Common myeloid progenitor, CD34-positive (primary cell): ENCODE measurements at regions not wholly inside any gene's neighbourhood (a gene's known extent, or its start where the extent isn't known, plus 50 kb on each side); places are given as distances from the start of the nearest gene placed in this dataset.
A peak's percentile ranks its signal among the peaks of the same experiment; 100 is the strongest.

Experiments
- CTCF ChIA-PET: fragments of 350-600 bp; sonication (Branson Sonifier 250); formaldehyde crosslinking; loops from one replicate; lab custom pipeline; 2021; ENCODE audit warnings: antibody characterized with exemption; lab: Charles Lee
- POLR2A ChIA-PET: fragments of 350-600 bp; sonication (Branson Sonifier 250); formaldehyde crosslinking; loops from one replicate; lab custom pipeline; 2021; ENCODE audit warnings: antibody characterized with exemption; lab: Charles Lee
- DNase-seq, 3 donors: peaks; one replicate each; pipeline versions ENCODE4 v3.0.0 to v3.0.0-alpha.2; 2013
- H3K27ac ChIP-seq, 2 experiments: 1 replicate in 1 of 2; 2 replicates in 1 of 2; pipeline ENCODE4 v1.7.0; 2013; ENCODE audit warnings: inconsistent platforms in 2 of 2, low read length in 2 of 2, mild to moderate bottlenecking in 2 of 2, low read depth in 1 of 2, moderate library complexity in 1 of 2; ENCODE audit not compliant: severe bottlenecking in 2 of 2, insufficient read depth in 1 of 2, poor library complexity in 1 of 2
- H3K27me3 ChIP-seq, 5 experiments: replicated peaks in 2 of 5; 1 replicate in 3 of 5; 2 replicates in 2 of 5; pipeline versions ENCODE4 v1.6.1 to v1.7.0; 2013; ENCODE audit warnings: low read length in 4 of 5, mild to moderate bottlenecking in 2 of 5, moderate library complexity in 2 of 5, inconsistent platforms in 1 of 5; ENCODE audit not compliant: insufficient read depth in 5 of 5, control insufficient read depth in 4 of 5
- H3K36me3 ChIP-seq, 4 experiments: 1 replicate in 2 of 4; 2 replicates in 2 of 4; pipeline versions ENCODE4 v1.6.1 to v1.7.0; 2013; ENCODE audit warnings: low read length in 3 of 4, control low read depth in 1 of 4, mild to moderate bottlenecking in 1 of 4; ENCODE audit not compliant: control insufficient read depth in 4 of 4, insufficient read depth in 4 of 4
- H3K4me1 ChIP-seq, 4 experiments: 1 replicate in 3 of 4; 2 replicates in 1 of 4; pipeline versions ENCODE4 v1.6.1 to v1.7.1; 2013; ENCODE audit warnings: low read length in 3 of 4, mild to moderate bottlenecking in 3 of 4, control low read depth in 1 of 4, inconsistent platforms in 1 of 4, moderate library complexity in 1 of 4; ENCODE audit not compliant: control insufficient read depth in 4 of 4, insufficient read depth in 4 of 4; ENCODE audit errors: control extremely low read depth in 1 of 4
- H3K4me3 ChIP-seq, 7 experiments: 1 replicate in 4 of 7; 2 replicates in 3 of 7; pipeline versions ENCODE4 v1.5.1 to v1.7.0; 2013; ENCODE audit warnings: mild to moderate bottlenecking in 7 of 7, low read length in 6 of 7, moderate library complexity in 6 of 7, inconsistent platforms in 2 of 7, low read depth in 2 of 7, control low read depth in 1 of 7; ENCODE audit not compliant: insufficient read depth in 4 of 7, control insufficient read depth in 1 of 7; ENCODE audit errors: extremely low read depth in 1 of 7
- H3K9me3 ChIP-seq, 5 experiments: 1 replicate in 4 of 5; 2 replicates in 1 of 5; pipeline versions ENCODE4 v1.6.1 to v1.7.1; 2013; ENCODE audit warnings: low read length in 4 of 5, mild to moderate bottlenecking in 2 of 5, inconsistent platforms in 1 of 5, low read depth in 1 of 5, moderate library complexity in 1 of 5; ENCODE audit not compliant: control insufficient read depth in 4 of 5, insufficient read depth in 2 of 5; ENCODE audit errors: control extremely low read depth in 1 of 5
- WGBS: methylation state at CpG from one replicate; pipeline ENCODE4 v1.1.5; 2013; ENCODE audit not compliant: insufficient coverage; 5-methylcytosine and 5-hydroxymethylcytosine counted together

- Histone ChIP-seq H3K4me3 (no peak overlapping the region), H3K27ac (no peak overlapping the region), H3K9me3 (peaks cover 0 to 8% (median 0%) of the 10 kb centered on the region in 5 experiments), H3K4me1 (no peaks in the 10 kb centered on the region), H3K27me3 (no peaks in the 10 kb centered on the region), H3K36me3 (no peaks in the 10 kb centered on the region)
- no CpG with 5 or more reads among the region's 1 CpG for WGBS
- CTCF ChIA-PET = no interaction called here
- no peak for DNase-seq
- POLR2A ChIA-PET = no interaction called here
These were observed 374.7 kb upstream of the DAB1 start for GRCh38 chr1:57798543-57798942.

- CTCF ChIA-PET = no interaction called here
- POLR2A ChIA-PET = no interaction called here
- no peak overlapping the region for H3K4me3 ChIP-seq
- H3K27me3 ChIP-seq = no peaks in the 10 kb centered on the region
- peaks cover 0 to 1% (median 0%) of the 10 kb centered on the region in 5 experiments for H3K9me3 ChIP-seq
- no peak for DNase-seq
- no CpG with 5 or more reads among the region's 3 CpGs for WGBS
- no peak overlapping the region for H3K27ac ChIP-seq
- H3K4me1 ChIP-seq = no peaks in the 10 kb centered on the region
- no peaks in the 10 kb centered on the region for H3K36me3 ChIP-seq
These were observed 373.2 kb upstream of the DAB1 start for GRCh38 chr1:57797084-57797483.

GRCh38 chr1:57796616-57797015, 372.8 kb upstream of the DAB1 start:
- H3K4me3 ChIP-seq = no peak overlapping the region
- CTCF ChIA-PET = no interaction called here
- peaks cover 0 to 1% (median 0%) of the 10 kb centered on the region in 5 experiments for H3K9me3 ChIP-seq
- H3K36me3 ChIP-seq = no peaks in the 10 kb centered on the region
- POLR2A ChIA-PET = no interaction called here
- H3K27ac ChIP-seq = no peak overlapping the region
- H3K27me3 ChIP-seq = no peaks in the 10 kb centered on the region
- DNase-seq = no peak
- H3K4me1 ChIP-seq = no peaks in the 10 kb centered on the region
- 50% methylated on average over 1 of the region's 2 CpGs for WGBS

- Histone ChIP-seq H3K36me3 (no peaks in the 10 kb centered on the region), H3K27me3 (no peaks in the 10 kb centered on the region), H3K4me1 (no peaks in the 10 kb centered on the region), H3K9me3 (peaks cover 0 to 1% (median 0%) of the 10 kb centered on the region in 5 experiments), H3K27ac (no peak overlapping the region), H3K4me3 (no peak overlapping the region)
- POLR2A ChIA-PET = no interaction called here
- 97% methylated on average over 3 of the region's 5 CpGs for WGBS
- no peak for DNase-seq
- CTCF ChIA-PET = no interaction called here
These were observed 372.0 kb upstream of the DAB1 start for GRCh38 chr1:57795886-57796285.

GRCh38 chr1:57794078-57794477, 370.2 kb upstream of the DAB1 start:
- H3K27me3 ChIP-seq = no peaks in the 10 kb centered on the region
- ChIA-PET CTCF (no interaction called here), POLR2A (no interaction called here)
- peaks cover 0 to 5% (median 0%) of the 10 kb centered on the region in 5 experiments for H3K9me3 ChIP-seq
- H3K27ac ChIP-seq = no peak overlapping the region
- WGBS = 88% methylated on average over 1 of the region's 2 CpGs
- no peak overlapping the region for H3K4me3 ChIP-seq
- no peak for DNase-seq
- no peaks in the 10 kb centered on the region for H3K4me1 ChIP-seq
- no peaks in the 10 kb centered on the region for H3K36me3 ChIP-seq

GRCh38 chr1:57791497-57791896, 367.6 kb upstream of the DAB1 start:
- WGBS = 93% methylated on average over 3 of the region's 3 CpGs
- Histone ChIP-seq H3K4me1 (peaks cover 0 to 5% (median 0%) of the 10 kb centered on the region in 4 experiments), H3K27me3 (peaks cover 0 to 2% (median 0%) of the 10 kb centered on the region in 5 experiments), H3K4me3 (no peak overlapping the region), H3K9me3 (peaks cover 0 to 5% (median 0%) of the 10 kb centered on the region in 5 experiments), H3K36me3 (no peaks in the 10 kb centered on the region), H3K27ac (no peak overlapping the region)
- POLR2A ChIA-PET = no interaction called here
- CTCF ChIA-PET = no interaction called here
- DNase-seq = no peak

- Histone ChIP-seq H3K36me3 (no peaks in the 10 kb centered on the region), H3K4me3 (no peak overlapping the region), H3K4me1 (peaks cover 0 to 5% (median 0%) of the 10 kb centered on the region in 4 experiments), H3K9me3 (peaks cover 0 to 5% (median 0%) of the 10 kb centered on the region in 5 experiments), H3K27me3 (peaks cover 0 to 2% (median 0%) of the 10 kb centered on the region in 5 experiments), H3K27ac (no peak overlapping the region)
- POLR2A ChIA-PET = no interaction called here
- 94% methylated on average over 4 of the region's 5 CpGs for WGBS
- peak; percentile 10 to 42 (median 14) for DNase-seq
- CTCF ChIA-PET = no interaction called here
These were observed 366.1 kb upstream of the DAB1 start for GRCh38 chr1:57789936-57790335.
